DMS153 treated with DMSO at 0.1 percent for 48 hours (cell line): ENCODE measurements at regions not wholly inside any gene's neighbourhood (a gene's known extent, or its start where the extent isn't known, plus 50 kb on each side); places are given as distances from the start of the nearest gene placed in this dataset.

Source experiments
- DNase-seq: peaks from one replicate; lab custom pipeline; 2025; ENCODE audit not compliant: unreplicated experiment; lab: John Stamatoyannopoulos, UW

GRCh38 chr4:123832173-123833026, 435.8 kb downstream of the SPRY1 start:
- no peak for DNase-seq

GRCh38 chr4:123833171-123833643, 436.6 kb downstream of the SPRY1 start:
- no peak for DNase-seq

- DNase-seq = no peak
These were observed 439.4 kb downstream of the SPRY1 start for GRCh38 chr4:123835831-123836590.

- no peak for DNase-seq
These were observed 440.4 kb downstream of the SPRY1 start for GRCh38 chr4:123836851-123837595.

- no peak for DNase-seq
These were observed 441.9 kb downstream of the SPRY1 start for GRCh38 chr4:123838474-123838873.

- no peak for DNase-seq
These were observed 443.6 kb downstream of the SPRY1 start for GRCh38 chr4:123840197-123840596.

GRCh38 chr4:123841447-123842121, 445.0 kb downstream of the SPRY1 start:
- no peak for DNase-seq

GRCh38 chr4:123843137-123843536, 446.5 kb downstream of the SPRY1 start:
- DNase-seq = no peak

- no peak for DNase-seq
These were observed 447.8 kb downstream of the SPRY1 start for GRCh38 chr4:123844374-123844773.

- DNase-seq = no peak
These were observed 449.5 kb downstream of the SPRY1 start for GRCh38 chr4:123846092-123846491.

GRCh38 chr4:123846561-123846960, 450.0 kb downstream of the SPRY1 start:
- no peak for DNase-seq

- DNase-seq = no peak
These were observed 452.0 kb downstream of the SPRY1 start for GRCh38 chr4:123848606-123849005.

- no peak for DNase-seq
These were observed 452.9 kb downstream of the SPRY1 start for GRCh38 chr4:123849495-123849894.

GRCh38 chr4:123851521-123851920, 454.9 kb downstream of the SPRY1 start:
- DNase-seq = no peak

- DNase-seq = no peak
These were observed 457.1 kb downstream of the SPRY1 start for GRCh38 chr4:123853651-123854050.

- DNase-seq = peak; percentile 56
These were observed 460.3 kb downstream of the SPRY1 start for GRCh38 chr4:123856689-123857545.

GRCh38 chr4:123858465-123858864, 461.9 kb downstream of the SPRY1 start:
- no peak for DNase-seq

- no peak for DNase-seq
These were observed 466.2 kb downstream of the SPRY1 start for GRCh38 chr4:123862812-123863211.

- DNase-seq = no peak
These were observed 470.2 kb downstream of the SPRY1 start for GRCh38 chr4:123866796-123867195.
